ENCODE measurements at regions not wholly inside any gene's neighbourhood (a gene's known extent, or its start where the extent isn't known, plus 50 kb on each side); places are given as distances from the start of the nearest gene placed in this dataset.

DNA sequence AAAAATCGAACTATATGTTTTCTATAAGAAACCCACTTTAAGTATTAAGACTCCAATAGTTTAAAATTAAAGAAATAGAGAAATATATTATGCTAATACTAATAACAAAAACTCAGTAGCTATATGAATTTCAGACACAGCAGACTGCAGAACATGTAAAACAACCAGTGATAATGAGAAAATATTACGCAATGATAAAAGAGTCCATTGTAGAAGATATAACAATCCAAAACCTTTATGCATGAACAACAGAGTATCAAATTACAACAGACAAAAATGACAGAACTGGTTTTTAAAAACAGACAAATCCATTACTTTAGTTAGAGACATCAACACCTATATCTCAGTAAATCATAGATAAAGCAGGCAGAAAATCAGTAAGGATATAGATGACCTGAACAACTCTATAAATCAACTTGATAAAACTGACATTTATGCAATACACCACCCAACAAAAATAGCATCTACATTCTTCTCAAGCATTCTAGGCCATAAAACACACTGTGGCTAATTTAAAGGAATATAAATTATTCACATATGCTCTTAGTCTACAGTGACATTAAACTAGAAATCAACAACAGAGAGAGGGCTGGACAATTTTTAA lies 669.5 kb upstream of the GHITM start:
- TF ChIP-seq, protein P1, sequence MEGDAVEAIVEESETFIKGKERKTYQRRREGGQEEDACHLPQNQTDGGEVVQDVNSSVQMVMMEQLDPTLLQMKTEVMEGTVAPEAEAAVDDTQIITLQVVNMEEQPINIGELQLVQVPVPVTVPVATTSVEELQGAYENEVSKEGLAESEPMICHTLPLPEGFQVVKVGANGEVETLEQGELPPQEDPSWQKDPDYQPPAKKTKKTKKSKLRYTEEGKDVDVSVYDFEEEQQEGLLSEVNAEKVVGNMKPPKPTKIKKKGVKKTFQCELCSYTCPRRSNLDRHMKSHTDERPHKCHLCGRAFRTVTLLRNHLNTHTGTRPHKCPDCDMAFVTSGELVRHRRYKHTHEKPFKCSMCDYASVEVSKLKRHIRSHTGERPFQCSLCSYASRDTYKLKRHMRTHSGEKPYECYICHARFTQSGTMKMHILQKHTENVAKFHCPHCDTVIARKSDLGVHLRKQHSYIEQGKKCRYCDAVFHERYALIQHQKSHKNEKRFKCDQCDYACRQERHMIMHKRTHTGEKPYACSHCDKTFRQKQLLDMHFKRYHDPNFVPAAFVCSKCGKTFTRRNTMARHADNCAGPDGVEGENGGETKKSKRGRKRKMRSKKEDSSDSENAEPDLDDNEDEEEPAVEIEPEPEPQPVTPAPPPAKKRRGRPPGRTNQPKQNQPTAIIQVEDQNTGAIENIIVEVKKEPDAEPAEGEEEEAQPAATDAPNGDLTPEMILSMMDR (IDR thresholded peaks at IDR 0.05; ENCODE audit: low read depth, low read length): no peak
- ChIA-PET POLR2A (no interaction called here), CTCF (no interaction called here)
- Histone ChIP-seq H3K4me3 (ENCODE audit: low read depth, low read length) (no peak overlapping the region), H3K27me3 (ENCODE audit: control insufficient read depth, insufficient read depth, low read length) (no peaks in the 10 kb centered on the region), H3K9me3 (ENCODE audit: control insufficient read depth, insufficient read depth, low read length) (no peaks in the 10 kb centered on the region), H3K27ac (ENCODE audit: low read depth, low read length) (no peak overlapping the region)
- no peak for DNase-seq (ENCODE audit: low read depth, low spot score)

DNA sequence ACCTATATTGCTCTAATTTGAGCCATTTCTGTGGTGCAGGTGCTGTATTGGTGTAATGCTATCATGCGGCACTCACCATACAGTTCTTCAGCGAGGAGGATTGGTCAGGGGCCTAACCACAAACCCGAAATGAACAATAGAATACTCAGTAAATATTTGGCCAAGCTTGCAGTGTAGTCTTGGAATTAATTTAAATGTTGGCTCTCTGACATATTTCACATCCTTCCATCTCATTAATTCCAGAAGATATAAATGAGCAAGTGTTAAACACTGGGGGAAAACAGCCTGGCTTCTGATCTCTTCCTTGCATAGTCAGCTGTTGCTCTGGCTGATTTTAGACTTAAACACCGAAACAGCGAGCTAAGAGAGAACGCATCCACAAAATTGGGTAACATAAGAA lies 663.1 kb upstream of the GHITM start:
- no peaks in the 10 kb centered on the region for H3K27me3 ChIP-seq (ENCODE audit: control insufficient read depth, insufficient read depth, low read length)
- H3K4me3 ChIP-seq (ENCODE audit: low read depth, low read length): no peak overlapping the region
- CTCF ChIA-PET: interaction anchor here (0.7 kb wide), 1 partner anchor 10 kb away, joined by 3 read pairs; no protein-coding TSS in a partner anchor
- H3K27ac ChIP-seq (ENCODE audit: low read depth, low read length): no peak overlapping the region
- H3K9me3 ChIP-seq (ENCODE audit: control insufficient read depth, insufficient read depth, low read length): peaks cover 4% of the 10 kb centered on the region; the same call in 1 of the 2 replicates
- DNase-seq (ENCODE audit: low read depth, low spot score): no peak
- POLR2A ChIA-PET: no interaction called here
- TF ChIP-seq, protein P1 (IDR thresholded peaks at IDR 0.05; ENCODE audit: low read depth, low read length): no peak

DNA sequence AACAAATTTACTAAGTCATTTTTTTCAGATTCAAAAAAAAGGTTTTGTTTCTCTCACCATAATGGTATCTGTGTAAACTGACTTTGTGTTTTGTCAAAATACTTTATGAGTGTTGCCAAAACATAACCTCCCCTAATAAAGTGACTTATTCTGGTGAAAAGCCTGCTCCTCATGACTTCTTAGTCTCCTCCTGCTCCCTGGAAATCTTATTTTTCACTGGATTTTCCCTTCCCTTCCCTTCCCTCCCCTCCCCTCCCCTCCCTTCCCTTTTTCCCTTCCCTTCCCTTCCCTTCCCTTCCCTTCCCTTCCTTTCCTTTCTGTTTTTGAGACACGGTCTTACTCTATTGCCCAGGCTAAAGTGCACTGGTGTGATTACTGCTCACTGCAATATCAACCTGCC lies 650.1 kb upstream of the GHITM start:
- Histone ChIP-seq H3K4me3 (ENCODE audit: low read depth, low read length) (no peak overlapping the region), H3K9me3 (ENCODE audit: control insufficient read depth, insufficient read depth, low read length) (no peaks in the 10 kb centered on the region; the same call in 1 of the 2 replicates), H3K27me3 (ENCODE audit: control insufficient read depth, insufficient read depth, low read length) (no peaks in the 10 kb centered on the region), H3K27ac (ENCODE audit: low read depth, low read length) (no peak overlapping the region)
- DNase-seq (ENCODE audit: low read depth, low spot score): no peak
- ChIA-PET CTCF (no interaction called here), POLR2A (no interaction called here)
- TF ChIP-seq, protein P1 (IDR thresholded peaks at IDR 0.05; ENCODE audit: low read depth, low read length): no peak

DNA sequence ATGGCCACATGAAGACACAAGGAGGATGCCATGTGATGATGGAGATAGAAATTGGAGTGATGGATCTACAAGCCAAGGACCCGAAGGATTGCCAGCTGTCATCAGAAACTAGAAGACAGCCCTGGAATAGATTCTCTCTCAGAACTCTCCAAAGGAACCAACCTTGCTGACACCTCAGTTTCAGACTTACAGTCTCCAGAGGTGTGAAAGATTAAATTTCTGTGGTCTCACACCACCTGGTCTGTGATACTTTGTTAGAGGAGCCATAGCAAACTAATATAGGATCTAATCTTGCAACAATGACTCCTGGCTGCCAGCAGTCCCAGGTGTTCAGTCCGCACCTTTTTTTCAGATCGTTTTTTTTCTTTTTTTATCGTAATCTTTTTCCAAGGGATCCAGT lies 647.3 kb upstream of the GHITM start:
- ChIA-PET CTCF (no interaction called here), POLR2A (no interaction called here)

DNA sequence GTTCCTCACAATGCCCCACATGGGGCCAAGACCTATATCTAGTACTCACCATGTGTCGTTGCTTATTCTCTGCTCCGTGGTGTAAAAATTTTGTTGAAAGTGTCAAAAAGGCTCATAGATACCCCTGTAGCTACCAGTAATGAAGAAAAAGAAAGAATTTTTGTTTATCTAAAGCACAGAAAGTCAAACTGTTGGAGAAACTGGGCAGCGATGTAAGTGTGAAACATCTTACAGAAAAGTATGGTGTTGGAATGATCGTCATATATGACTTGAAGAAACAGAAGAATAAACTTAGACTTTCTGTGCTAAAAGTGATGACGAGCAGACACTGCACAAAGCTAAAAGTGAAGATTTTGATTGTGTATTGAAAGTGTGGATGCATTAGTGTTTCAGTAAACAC lies 626.6 kb upstream of the GHITM start:
- Histone ChIP-seq H3K9me3 (ENCODE audit: control insufficient read depth, insufficient read depth, low read length) (peaks cover 4% of the 10 kb centered on the region; the same call in 1 of the 2 replicates), H3K4me3 (ENCODE audit: low read depth, low read length) (no peak overlapping the region), H3K27me3 (ENCODE audit: control insufficient read depth, insufficient read depth, low read length) (no peaks in the 10 kb centered on the region), H3K27ac (ENCODE audit: low read depth, low read length) (no peak overlapping the region)
- TF ChIP-seq, protein P1 (IDR thresholded peaks at IDR 0.05; ENCODE audit: low read depth, low read length): no peak
- DNase-seq (ENCODE audit: low read depth, low spot score): no peak
- CTCF ChIA-PET: no interaction called here
- POLR2A ChIA-PET: no interaction called here

More for the DNA sequence above, 647.3 kb upstream of the GHITM start:
- TF ChIP-seq, protein P1 (IDR thresholded peaks at IDR 0.05; ENCODE audit: low read depth, low read length): no peak
- Histone ChIP-seq H3K27me3 (ENCODE audit: control insufficient read depth, insufficient read depth, low read length) (no peaks in the 10 kb centered on the region), H3K9me3 (ENCODE audit: control insufficient read depth, insufficient read depth, low read length) (peaks cover 2% of the 10 kb centered on the region; the same call in 1 of the 2 replicates), H3K4me3 (ENCODE audit: low read depth, low read length) (no peak overlapping the region), H3K27ac (ENCODE audit: low read depth, low read length) (no peak overlapping the region)
- DNase-seq (ENCODE audit: low read depth, low spot score): no peak
